Dermis microvascular lymphatic vessel endothelial cell (primary cell): ENCODE measurements at regions not wholly inside any gene's neighbourhood (a gene's known extent, or its start where the extent isn't known, plus 50 kb on each side); places are given as distances from the start of the nearest gene placed in this dataset.

Experiments
- DNase-seq, 2 donors: peaks; one replicate each; pipeline versions ENCODE4 v3.0.0 to v3.0.0-alpha.2; 2010; ENCODE audit warnings: low read depth in 2 of 2

- no peak for DNase-seq
Measured at GRCh38 chr13:73937441-73937840, 196.8 kb downstream of the KLF12 start.

DNA sequence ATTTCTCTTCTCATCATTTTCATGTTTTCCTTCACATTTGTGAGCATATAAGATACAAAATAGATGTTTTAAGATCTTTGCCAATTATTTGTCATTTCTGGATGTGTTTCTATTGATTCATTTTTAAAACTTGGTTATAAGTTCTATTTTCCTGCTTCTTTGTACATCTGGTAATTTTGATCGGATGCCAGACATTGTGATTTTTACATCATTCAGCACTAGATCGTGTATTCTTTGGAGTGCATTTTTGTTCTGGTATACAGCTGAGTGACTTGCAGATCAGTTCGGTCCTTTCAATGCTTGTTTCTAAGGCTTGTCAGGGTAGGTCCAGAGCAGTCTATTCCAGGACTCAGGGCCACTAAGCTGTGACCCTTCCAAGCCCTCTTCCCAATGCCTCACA, 198.2 kb downstream of the KLF12 start:
- peak in 1 of 2 donors; percentile 32 for DNase-seq

DNA sequence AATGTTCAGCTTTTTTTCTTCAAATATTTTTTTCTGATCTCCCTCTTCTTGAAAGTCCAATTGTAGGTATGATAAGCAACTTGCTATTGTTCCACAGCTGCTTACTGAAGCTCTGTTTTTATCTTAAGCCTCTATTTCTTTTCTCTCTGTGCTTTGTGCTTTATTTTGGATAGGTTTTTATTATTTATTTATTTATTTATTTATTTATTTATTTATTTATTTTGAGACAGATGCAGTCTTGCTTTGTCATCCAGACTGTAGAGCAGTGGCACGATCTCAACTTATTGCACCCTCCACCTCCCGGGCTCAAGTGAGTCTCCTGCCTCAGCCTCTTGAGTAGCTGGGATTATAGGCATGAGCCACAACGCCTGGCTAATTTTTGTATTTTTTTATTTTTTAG, 199.4 kb downstream of the KLF12 start:
- DNase-seq, result no peak

DNA sequence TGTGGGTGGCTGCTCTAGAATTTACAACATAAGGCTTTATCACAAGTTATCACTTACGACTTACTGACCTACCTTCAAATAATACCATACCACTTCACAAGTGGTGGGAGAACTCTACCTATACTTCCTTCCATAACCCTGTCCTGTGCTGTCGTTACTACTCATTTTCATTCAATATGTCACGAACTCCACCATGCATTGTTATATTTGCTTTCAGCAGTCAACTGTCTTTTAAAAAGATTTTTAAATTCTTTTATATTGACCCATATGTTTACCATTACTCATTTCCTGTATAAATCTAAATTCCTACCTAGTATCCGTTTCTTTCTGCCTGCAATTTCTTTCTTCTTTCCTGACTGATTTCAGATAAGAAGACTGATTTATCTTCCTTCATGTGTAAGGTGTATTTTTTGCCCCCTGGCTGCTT, 200.0 kb downstream of the KLF12 start:
- peak in 1 of 2 donors; percentile 11 for DNase-seq

DNA sequence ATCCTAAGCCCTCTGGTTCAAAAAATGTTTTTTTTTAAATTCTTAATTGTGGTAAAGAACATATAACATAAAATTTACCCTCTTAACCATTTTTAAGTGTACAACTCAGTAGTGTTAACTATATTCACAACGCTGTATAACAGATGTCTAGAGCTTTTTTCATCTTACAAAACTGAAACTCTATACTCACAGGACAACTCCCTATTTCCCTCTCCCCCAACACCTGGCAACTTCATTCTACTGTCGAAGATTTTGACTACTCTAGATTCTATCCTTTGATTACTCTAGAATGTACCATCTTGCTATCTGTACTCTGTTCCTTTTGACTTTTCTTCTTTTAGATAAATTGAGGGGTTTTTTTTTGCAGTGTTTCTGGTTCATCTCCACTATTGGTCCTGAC, 200.4 kb downstream of the KLF12 start:
- DNase-seq, result no peak

DNA sequence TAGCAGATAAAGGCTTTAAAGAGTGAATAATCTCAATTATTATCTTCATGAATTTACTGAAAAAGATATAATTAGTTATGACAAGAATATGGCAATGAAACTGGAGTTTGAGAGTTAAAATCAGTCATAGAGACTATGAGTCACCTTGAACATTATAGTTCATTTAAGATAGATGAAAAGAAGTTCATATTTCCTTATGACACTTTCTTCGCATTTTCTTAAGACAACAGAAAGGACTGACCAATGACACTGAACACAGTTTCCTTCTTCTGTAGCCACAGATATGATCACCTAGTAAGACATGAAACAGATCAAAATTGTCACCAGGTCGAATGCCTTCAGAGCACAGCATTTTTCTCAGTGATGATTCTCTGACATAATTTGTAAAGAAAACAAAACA, 202.1 kb downstream of the KLF12 start:
- DNase-seq, result no peak

DNA sequence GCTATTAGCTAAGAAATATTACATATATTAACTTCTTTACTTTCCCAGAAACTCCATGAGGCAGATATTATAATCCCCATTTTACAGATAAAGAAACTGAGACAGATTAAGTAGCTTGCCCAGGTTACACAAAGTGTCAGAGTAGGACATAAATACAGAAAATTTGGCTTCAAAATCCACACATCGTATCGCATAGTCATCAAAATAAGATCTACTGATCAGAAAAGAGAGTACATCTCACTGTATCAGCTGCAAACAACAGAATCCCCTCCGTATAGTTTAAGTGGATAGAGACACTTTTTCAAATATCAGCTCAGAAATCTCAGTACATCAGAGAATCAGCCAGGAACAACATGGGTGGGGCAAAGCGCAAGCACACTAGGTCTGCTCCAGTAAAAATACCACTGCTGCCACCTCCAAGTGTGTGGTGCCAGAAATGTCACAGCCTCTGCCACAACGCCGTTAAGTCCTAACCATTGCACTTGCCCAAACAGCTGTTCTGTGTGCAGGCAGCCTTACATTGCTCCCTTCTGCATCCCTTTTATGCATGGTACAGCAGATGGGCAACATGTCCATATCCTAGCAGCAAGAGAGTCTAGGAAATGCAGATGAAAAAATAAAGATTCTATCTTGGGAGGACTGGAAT, 204.8 kb downstream of the KLF12 start:
- no peak for DNase-seq

DNA sequence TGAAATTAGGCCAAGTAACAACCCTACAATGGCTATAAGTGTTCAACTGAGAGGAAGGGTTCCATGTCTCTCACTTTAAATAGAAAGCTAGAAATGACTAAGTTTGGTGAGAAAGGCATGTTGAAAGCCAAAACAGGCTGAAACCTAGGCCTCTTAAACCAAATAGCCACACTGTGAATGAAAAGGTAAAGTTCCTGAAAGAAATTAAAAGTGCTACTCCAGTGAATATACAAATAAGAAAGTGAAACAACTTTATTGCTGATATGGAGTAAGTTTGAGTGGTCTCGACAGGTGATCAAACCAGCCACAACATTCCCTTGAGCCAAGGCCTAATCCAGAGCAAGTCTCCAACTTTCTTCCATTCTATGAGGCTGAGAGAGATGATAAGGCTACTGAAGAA, 209.6 kb downstream of the KLF12 start:
- no peak for DNase-seq

- no peak for DNase-seq
Measured at GRCh38 chr13:73922493-73923393, 211.5 kb downstream of the KLF12 start.

DNA sequence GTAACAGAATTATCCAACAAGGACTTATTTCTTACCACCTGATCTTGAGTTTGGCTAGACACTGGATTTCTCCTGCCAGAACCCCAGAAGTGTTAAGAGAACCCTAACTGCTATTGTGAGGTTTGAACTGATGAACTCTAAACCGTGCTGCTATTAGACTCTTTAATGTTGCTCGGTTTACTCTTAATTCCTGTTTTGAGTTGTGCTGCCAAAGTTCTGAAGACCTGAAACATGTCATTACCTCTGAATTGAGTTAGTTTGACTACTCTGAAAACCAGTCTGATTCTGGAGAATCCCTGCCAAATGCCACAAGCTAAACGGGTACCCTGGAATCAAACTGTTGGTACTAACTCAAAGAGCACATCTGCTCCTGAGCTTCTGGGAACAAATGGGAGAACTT, 215.5 kb downstream of the KLF12 start:
- DNase-seq, result no peak

DNA sequence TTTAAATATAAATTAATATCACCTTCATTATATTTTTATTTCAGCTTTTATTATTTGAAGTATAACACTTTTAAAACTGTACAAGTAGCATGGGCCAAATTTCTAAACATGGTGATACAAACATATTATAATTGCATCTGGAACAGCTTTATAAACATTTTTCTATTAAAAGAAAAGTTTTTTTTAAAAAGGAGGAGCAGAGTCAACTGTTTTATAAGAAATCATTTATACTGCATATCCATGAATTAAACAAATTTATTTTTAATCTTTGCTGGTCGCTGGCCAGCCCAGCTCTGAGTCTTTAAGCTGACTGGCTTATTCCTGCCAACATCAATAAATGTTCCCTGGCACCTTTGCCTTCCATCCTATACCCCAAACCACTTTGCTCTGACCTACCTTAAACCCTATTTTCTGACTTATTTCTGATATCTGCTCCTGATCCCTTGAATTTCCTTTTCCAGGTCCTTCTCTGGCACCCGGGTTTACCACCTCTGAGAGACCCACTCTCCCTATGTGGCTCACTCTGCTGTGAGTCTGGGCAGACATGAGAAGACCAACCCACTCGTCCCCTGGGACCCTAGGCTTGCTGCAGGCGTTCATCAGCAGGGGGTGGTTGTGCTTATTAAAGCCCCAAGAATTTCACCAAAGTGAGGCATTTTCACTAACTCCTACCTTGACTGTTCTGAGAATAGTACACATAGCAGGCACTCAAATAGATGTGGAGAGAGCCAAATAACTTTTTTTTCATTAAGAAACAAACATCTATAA, 220.3 kb downstream of the KLF12 start:
- DNase-seq, result no peak

GRCh38 chr13:73913079-73913740, 221.0 kb downstream of the KLF12 start:
- no peak for DNase-seq

- no peak for DNase-seq
Measured at GRCh38 chr13:73911361-73911760, 222.8 kb downstream of the KLF12 start.

GRCh38 chr13:73910733-73911132, 223.5 kb downstream of the KLF12 start:
- DNase-seq, result no peak

DNA sequence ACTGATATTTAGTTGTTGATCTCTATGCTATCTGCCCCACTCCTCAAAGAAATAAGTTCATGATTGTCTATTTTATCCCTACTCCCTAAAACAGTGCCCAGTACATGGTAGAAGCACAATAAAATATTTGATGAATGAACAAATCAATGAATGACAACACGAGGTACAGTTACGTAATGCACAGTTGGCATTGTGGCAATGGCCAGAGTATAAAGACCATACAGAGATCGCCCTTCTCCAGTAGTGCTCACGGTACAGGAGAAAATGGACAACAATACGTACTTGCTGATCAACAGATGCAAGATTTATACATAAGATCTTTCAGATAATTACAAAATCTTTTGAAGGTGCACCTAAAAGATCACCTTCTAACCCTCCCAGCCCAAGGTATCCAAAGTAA, 225.4 kb downstream of the KLF12 start:
- no peak for DNase-seq

GRCh38 chr13:73904625-73905024, 229.6 kb downstream of the KLF12 start:
- no peak for DNase-seq

DNA sequence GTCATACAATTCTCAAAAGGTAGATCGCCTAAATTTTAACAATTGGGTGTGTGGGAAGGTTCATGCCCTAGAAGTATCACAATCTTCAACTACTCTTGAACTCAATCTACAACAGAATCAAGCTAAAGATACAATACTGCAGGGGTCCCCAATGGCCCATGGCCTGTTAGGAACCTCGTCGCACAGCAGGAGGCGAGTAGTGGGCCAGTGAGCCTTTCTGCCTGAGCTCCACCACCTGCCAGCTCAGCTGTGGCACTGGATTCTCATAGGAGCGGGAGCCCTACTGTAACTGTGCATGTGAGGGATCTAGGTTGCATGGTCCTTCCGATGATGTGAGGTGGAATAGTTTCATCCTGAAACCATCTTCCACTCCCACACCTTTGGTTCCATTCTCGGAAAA, 230.6 kb downstream of the KLF12 start:
- DNase-seq, result no peak

GRCh38 chr13:73902847-73903246, 231.4 kb downstream of the KLF12 start:
- no peak for DNase-seq

GRCh38 chr13:73902296-73902695, 231.9 kb downstream of the KLF12 start:
- DNase-seq, result no peak

DNA sequence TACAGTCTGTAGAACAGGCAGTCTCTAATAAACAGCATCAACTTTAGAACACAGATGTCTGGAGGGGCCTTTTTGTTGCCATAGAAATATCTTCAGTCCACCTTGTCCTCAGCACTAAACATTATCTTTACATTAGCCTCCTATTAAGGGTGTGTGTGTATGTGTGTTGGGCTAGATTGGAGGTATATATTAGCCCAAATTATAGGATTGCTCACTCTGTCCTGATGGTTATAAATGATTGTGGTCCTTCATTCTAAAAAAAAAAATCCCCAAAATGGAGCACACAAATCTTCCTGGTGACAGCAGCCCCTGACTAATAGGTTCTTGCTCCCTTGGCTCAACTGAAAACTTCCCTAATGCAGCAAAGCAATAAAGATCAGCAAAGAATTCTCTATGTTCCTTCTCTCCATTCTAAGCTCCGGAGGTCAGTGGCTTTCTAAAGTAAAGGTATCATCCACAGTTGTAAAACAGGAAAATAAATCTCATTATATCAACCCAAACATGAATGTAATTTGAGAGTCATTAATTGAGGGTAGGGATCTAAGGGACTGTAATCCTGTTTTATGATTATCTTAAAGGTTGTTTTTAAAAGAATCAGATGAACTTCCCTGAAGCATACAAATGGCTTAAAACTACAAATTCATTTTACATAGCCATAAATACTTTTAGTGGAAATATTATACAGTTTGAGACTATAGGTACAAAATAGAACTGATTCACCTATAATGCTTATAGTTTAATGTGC, 232.7 kb downstream of the KLF12 start:
- no peak for DNase-seq

GRCh38 chr13:73900591-73900990, 233.6 kb downstream of the KLF12 start:
- DNase-seq, result no peak
